ENCODE measurements at regions not wholly inside any gene's neighbourhood (a gene's known extent, or its start where the extent isn't known, plus 50 kb on each side); places are given as distances from the start of the nearest gene placed in this dataset.

GRCh38 chr2:198268519-198268918, 464.1 kb downstream of the PLCL1 start:
- DNase-seq (ENCODE audit: low read depth) = no peak
- no peak for TF ChIP-seq CTCF (conservative IDR thresholded peaks at IDR 0.05; ENCODE audit: low read depth, low read length)
- no peak overlapping the region for H3K4me3 ChIP-seq (ENCODE audit: low read depth, low read length)

DNA sequence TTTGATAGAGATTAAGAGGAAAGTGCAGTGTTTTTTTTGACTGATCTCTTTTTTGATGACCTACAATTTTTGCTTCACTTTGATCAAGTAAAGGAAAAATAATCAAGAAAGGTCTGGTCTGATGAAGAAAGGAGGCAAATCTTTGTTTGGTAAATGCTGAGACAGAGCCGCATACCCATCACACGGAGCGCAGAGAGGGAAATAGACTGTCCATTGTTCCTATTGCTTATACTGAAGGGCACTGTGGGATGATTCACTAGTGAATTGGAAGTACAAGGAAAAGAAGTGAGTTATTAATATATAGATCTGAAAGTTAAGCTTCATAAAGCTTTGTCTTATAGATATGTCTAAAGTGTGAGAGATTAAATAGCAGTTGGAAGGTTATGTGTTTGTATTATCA, 455.1 kb downstream of the PLCL1 start:
- H3K4me3 ChIP-seq (ENCODE audit: low read depth, low read length) = no peak overlapping the region
- no peak for DNase-seq (ENCODE audit: low read depth)

DNA sequence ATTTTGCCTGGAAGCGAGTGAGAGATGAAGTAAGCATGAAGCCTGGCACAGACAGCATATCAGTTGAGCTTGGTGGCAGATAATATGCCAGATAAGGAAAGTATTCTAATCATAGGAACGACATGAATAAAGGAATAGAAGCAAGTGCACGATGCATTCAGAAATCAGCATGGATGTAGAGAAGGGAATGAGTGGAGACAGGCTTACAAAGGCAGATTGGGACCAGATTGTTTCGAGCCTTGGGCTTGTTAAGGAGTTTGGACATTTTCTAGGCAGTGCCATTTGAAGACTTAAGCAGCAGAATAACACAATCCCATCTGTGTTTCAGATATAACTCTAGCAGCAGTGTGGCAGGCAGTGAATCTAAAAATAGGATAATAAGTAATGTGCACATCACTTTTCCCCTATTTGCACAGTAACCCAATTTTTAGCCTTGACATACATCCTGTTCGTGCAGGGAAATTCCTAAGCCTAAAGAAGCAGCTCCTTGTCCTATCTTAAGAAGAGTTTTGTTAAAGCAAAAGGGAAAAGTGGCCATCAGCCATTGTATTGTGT, 450.2 kb downstream of the PLCL1 start:
- H3K4me3 ChIP-seq (ENCODE audit: low read depth, low read length) = no peak overlapping the region
- no peak for DNase-seq (ENCODE audit: low read depth)
- TF ChIP-seq CTCF (conservative IDR thresholded peaks at IDR 0.05; ENCODE audit: low read depth, low read length) = no peak

More for the DNA sequence above, 455.1 kb downstream of the PLCL1 start:
- no peak for TF ChIP-seq CTCF (conservative IDR thresholded peaks at IDR 0.05; ENCODE audit: low read depth, low read length)

- TF ChIP-seq CTCF (conservative IDR thresholded peaks at IDR 0.05; ENCODE audit: low read depth, low read length) = no peak
These were observed 449.6 kb downstream of the PLCL1 start for GRCh38 chr2:198253995-198254394.

DNA sequence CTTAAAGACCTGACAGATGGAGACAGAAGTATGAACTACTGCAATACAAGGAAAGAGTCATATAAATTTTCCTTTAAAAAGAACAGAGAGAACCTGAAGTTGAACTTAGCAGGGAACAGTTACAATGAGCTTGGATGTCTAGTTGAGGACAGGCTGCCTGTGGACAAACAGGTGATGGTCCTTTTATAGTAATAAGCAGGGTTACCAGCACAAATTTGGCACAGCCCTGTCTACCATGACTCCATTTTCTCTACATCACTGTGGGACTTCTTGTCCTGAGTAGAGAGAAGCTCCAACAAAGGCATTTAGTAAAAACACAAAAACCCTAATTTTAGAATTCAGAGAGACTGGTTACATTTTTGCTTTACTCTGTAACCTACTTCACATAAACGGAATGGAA, 448.1 kb downstream of the PLCL1 start:
- no peak overlapping the region for H3K4me3 ChIP-seq (ENCODE audit: low read depth, low read length)
- DNase-seq (ENCODE audit: low read depth) = no peak
- TF ChIP-seq CTCF (conservative IDR thresholded peaks at IDR 0.05; ENCODE audit: low read depth, low read length) = no peak

More at GRCh38 chr2:198253995-198254394, 449.6 kb downstream of the PLCL1 start:
- DNase-seq (ENCODE audit: low read depth) = no peak
- H3K4me3 ChIP-seq (ENCODE audit: low read depth, low read length) = no peak overlapping the region

DNA sequence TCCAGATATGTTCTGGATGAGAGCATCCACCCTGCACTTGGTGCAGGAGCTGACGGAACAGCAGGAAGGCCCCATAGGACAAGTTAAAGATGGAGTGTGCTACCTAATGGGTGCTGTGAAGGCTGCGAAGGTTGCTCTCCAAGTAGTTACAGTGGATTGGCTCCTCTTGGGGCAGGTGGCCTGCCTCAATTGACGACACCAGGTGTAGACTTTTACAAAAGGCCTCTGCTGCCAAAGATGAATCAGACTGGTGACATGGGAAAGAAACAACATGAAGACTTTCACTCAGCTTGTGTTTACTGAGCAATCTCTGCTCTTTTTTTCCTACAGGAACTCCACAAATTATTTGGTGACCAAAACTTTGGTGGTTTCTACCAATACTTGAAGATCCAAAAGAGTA, 437.7 kb downstream of the PLCL1 start:
- no peak overlapping the region for H3K4me3 ChIP-seq (ENCODE audit: low read depth, low read length)
- DNase-seq (ENCODE audit: low read depth) = no peak
- TF ChIP-seq CTCF (conservative IDR thresholded peaks at IDR 0.05; ENCODE audit: low read depth, low read length) = no peak

GRCh38 chr2:198238429-198238828, 434.0 kb downstream of the PLCL1 start:
- TF ChIP-seq CTCF (conservative IDR thresholded peaks at IDR 0.05; ENCODE audit: low read depth, low read length) = no peak
- no peak for DNase-seq (ENCODE audit: low read depth)
- no peak overlapping the region for H3K4me3 ChIP-seq (ENCODE audit: low read depth, low read length)

All from choroid plexus epithelial cell (primary cell).